HepG2 (cell line): ENCODE measurements at regions not wholly inside any gene's neighbourhood (a gene's known extent, or its start where the extent isn't known, plus 50 kb on each side); places are given as distances from the start of the nearest gene placed in this dataset.
A peak's percentile ranks its signal among the peaks of the same experiment; 100 is the strongest.

Source experiments
- ATAC-seq: fragments of 200-7000 bp; cut with Tn5 transposase; 3 replicates; pipeline ENCODE4 v1.9.1; 2020; ENCODE audit warnings: mild to moderate bottlenecking, moderate library complexity
- BruUV-seq: library from RNA; stranded (reverse); fragments of 400-500 nt; replicated peaks from 2 replicates; lab custom pipeline; 2021; lab: Mats Ljungman, UMichigan
- CTCF ChIA-PET: fragments of 300-600 bp; formaldehyde crosslinking; extraction: SDS; loops from one replicate; lab custom pipeline; 2021; ENCODE audit warnings: low total read pairs, inconsistent platforms, low intra/inter-chr PET ratio; lab: Yijun Ruan, JAX
- POLR2A ChIA-PET: fragments of 350-600 bp; sonication (Branson Sonifier 250); formaldehyde crosslinking; loops from one replicate; lab custom pipeline; 2020; ENCODE audit warnings: antibody characterized with exemption, inconsistent platforms; lab: Yijun Ruan, JAX
- DNase-seq: peaks from one replicate; pipeline ENCODE4 v3.0.0-alpha.2; 2015; ENCODE audit warnings: low spot score
- FAIRE-seq: peaks from 3 replicates; lab custom pipeline; 2011; peaks lifted over from hg19 to GRCh38; lab: Jason Lieb, UNC
- H2AFZ ChIP-seq: one replicate; pipeline ENCODE4 v1.6.1; 2011; ENCODE audit warnings: low read length, inconsistent platforms
- H3K27ac ChIP-seq: fragments of 300-600 bp; 3 replicates; pipeline ENCODE4 v1.8.0; 2011; ENCODE audit warnings: mixed run types, mild to moderate bottlenecking, mixed read lengths, low read length, inconsistent platforms; ENCODE audit not compliant: insufficient read depth; ENCODE audit errors: extremely low read length
- H3K27me3 ChIP-seq, 2 experiments: fragments of 200-600 bp in 1 of 2; 2 replicates in 1 of 2; 3 replicates in 1 of 2; pipeline versions ENCODE4 v1.6.0 to v1.8.0; 2011; ENCODE audit warnings: low read length in 2 of 2, mild to moderate bottlenecking in 2 of 2, moderate library complexity in 2 of 2, inconsistent platforms in 1 of 2; ENCODE audit not compliant: insufficient read depth in 2 of 2, control insufficient read depth in 1 of 2
- H3K36me3 ChIP-seq, 2 experiments: fragments of 200-600 bp in 1 of 2; replicated peaks in 1 of 2; 2 replicates in 1 of 2; 3 replicates in 1 of 2; pipeline versions ENCODE4 v1.5.1 to v1.8.0; 2011; ENCODE audit warnings: low read length in 2 of 2, inconsistent platforms in 1 of 2; ENCODE audit not compliant: insufficient read depth in 2 of 2, control insufficient read depth in 1 of 2
- H3K4me1 ChIP-seq: 2 replicates; pipeline ENCODE4 v1.5.1; 2012; ENCODE audit warnings: low read length, inconsistent platforms; ENCODE audit not compliant: insufficient read depth
- H3K4me2 ChIP-seq: 2 replicates; pipeline ENCODE4 v1.6.0; 2011; ENCODE audit warnings: low read depth, low read length, inconsistent platforms
- H3K4me3 ChIP-seq, 3 experiments: fragments of 200-600 bp in 1 of 3; sonication (generic), shearing (Covaris generic) in 1 of 3; replicated peaks in 1 of 3; 2 replicates each; pipeline ENCODE4 v1.5.1; 2011 to 2016; ENCODE audit warnings: low read length in 3 of 3, inconsistent platforms in 2 of 3, low read depth in 2 of 3, mild to moderate bottlenecking in 2 of 3, control low read depth in 1 of 3, mixed read lengths in 1 of 3; ENCODE audit not compliant: insufficient read depth in 1 of 3
- H3K79me2 ChIP-seq: one replicate; pipeline ENCODE4 v1.6.1; 2011; ENCODE audit warnings: low read length, inconsistent platforms; ENCODE audit not compliant: insufficient read depth
- H3K9ac ChIP-seq: 2 replicates; pipeline ENCODE4 v1.6.0; 2011; ENCODE audit warnings: mild to moderate bottlenecking, low read depth, low read length, inconsistent platforms; ENCODE audit not compliant: insufficient read depth
- H3K9me3 ChIP-seq: 2 replicates; pipeline ENCODE4 v1.5.1; 2012; ENCODE audit warnings: mild to moderate bottlenecking, low read length
- H4K20me1 ChIP-seq: 2 replicates; pipeline ENCODE4 v1.6.0; 2011; ENCODE audit warnings: inconsistent platforms, mild to moderate bottlenecking, low read length, moderate library complexity; ENCODE audit not compliant: insufficient read depth
- BRCA1 ChIP-seq: sonication (generic); formaldehyde crosslinking; IDR thresholded peaks from 2 replicates; pipeline ENCODE4 v1.4.0; 2020; ENCODE audit warnings: missing genetic modification reagents
- EED ChIP-seq: sonication (generic); formaldehyde crosslinking; IDR thresholded peaks from 2 replicates; pipeline ENCODE4 v1.5.0; 2020; ENCODE audit warnings: mild to moderate bottlenecking, missing genetic modification reagents
- ESRRA ChIP-seq: sonication (generic); formaldehyde crosslinking; IDR thresholded peaks from 2 replicates; pipeline ENCODE4 v1.5.1; 2020; ENCODE audit warnings: mild to moderate bottlenecking, low read depth, missing genetic modification reagents
- HNF4A ChIP-seq: sonication (generic); formaldehyde crosslinking; IDR thresholded peaks from 2 replicates; pipeline ENCODE4 v1.4.0; 2020; ENCODE audit warnings: missing genetic modification reagents
- MAFG ChIP-seq: sonication (generic); formaldehyde crosslinking; IDR thresholded peaks from 2 replicates; pipeline ENCODE4 v1.5.1; 2020; ENCODE audit warnings: mild to moderate bottlenecking, missing genetic modification reagents
- MIXL1 ChIP-seq: IDR thresholded peaks from 2 replicates; pipeline ENCODE4 v1.6.1; 2016
- MTA1 ChIP-seq: sonication (generic); formaldehyde crosslinking; IDR thresholded peaks from 2 replicates; pipeline ENCODE4 v1.4.0; 2020; ENCODE audit warnings: missing genetic modification reagents, mild to moderate bottlenecking, borderline replicate concordance
- NBN ChIP-seq: fragments of 450-650 bp; conservative IDR thresholded peaks from 2 replicates; pipeline ENCODE4 v1.6.1; 2017
- NCOA1 ChIP-seq: sonication (generic); formaldehyde crosslinking; IDR thresholded peaks from 2 replicates; pipeline ENCODE4 v1.9.0; 2021; ENCODE audit warnings: missing genetic modification reagents
- PAXIP1 ChIP-seq: sonication (generic); formaldehyde crosslinking; conservative IDR thresholded peaks from 2 replicates; pipeline ENCODE4 v1.4.0; 2020; ENCODE audit warnings: mild to moderate bottlenecking, missing genetic modification reagents, moderate library complexity
- PHF21A ChIP-seq: sonication (generic); formaldehyde crosslinking; IDR thresholded peaks from 2 replicates; pipeline ENCODE4 v1.5.0; 2020; ENCODE audit warnings: mild to moderate bottlenecking, missing genetic modification reagents
- PRDM4 ChIP-seq: sonication (generic); formaldehyde crosslinking; IDR thresholded peaks from 2 replicates; pipeline ENCODE4 v1.9.0; 2021; ENCODE audit warnings: missing genetic modification reagents, borderline replicate concordance
- SIX1 ChIP-seq: sonication (generic); formaldehyde crosslinking; IDR thresholded peaks from 2 replicates; pipeline ENCODE4 v1.4.0; 2020; ENCODE audit warnings: missing genetic modification reagents, borderline replicate concordance
- SNRNP70 ChIP-seq: fragments of 200-400 bp; formaldehyde crosslinking; IDR thresholded peaks from 2 replicates; pipeline ENCODE4 v1.6.1; 2017; ENCODE audit warnings: mild to moderate bottlenecking, low read depth, low read length, moderate library complexity
- SRSF1 ChIP-seq: fragments of 200-400 bp; formaldehyde crosslinking; optimal IDR thresholded peaks from 2 replicates; pipeline ENCODE3; 2017; ENCODE audit warnings: mild to moderate bottlenecking, low read depth, low read length, moderate library complexity
- TCF7 ChIP-seq: sonication (generic); IDR thresholded peaks from 2 replicates; pipeline ENCODE4 v1.6.1; 2016; ENCODE audit warnings: antibody characterized with exemption, low read depth
- ZBTB43 ChIP-seq: sonication (generic); formaldehyde crosslinking; conservative IDR thresholded peaks from 2 replicates; pipeline ENCODE4 v1.4.0; 2020; ENCODE audit warnings: missing genetic modification reagents
- WGBS: methylation state at CpG from one replicate; pipeline ENCODE4 v1.1.6; 2017; ENCODE audit warnings: low lambda C conversion rate; 5-methylcytosine and 5-hydroxymethylcytosine counted together
- in situ Hi-C: cut with HindIII; loops from 2 replicates; pipeline ENCODE4 v1.10.0; 2017; ENCODE audit warnings: low pct_unique_long_range_greater_than_20kb; ENCODE audit not compliant: extremely low pct_ligation_motif_present
- intact Hi-C: fragments of 100-400 bp; cut with micrococcal nuclease; formaldehyde crosslinking; loops from one replicate; pipeline ENCODE4 v1.10.0; 2022; ENCODE audit not compliant: unreplicated experiment
- TF ChIP-seq, protein P1 (sequence below): sonication (generic); formaldehyde crosslinking; IDR thresholded peaks from 2 replicates; pipeline ENCODE4 v1.4.0; 2020; ENCODE audit warnings: missing genetic modification reagents, borderline replicate concordance

DNA sequence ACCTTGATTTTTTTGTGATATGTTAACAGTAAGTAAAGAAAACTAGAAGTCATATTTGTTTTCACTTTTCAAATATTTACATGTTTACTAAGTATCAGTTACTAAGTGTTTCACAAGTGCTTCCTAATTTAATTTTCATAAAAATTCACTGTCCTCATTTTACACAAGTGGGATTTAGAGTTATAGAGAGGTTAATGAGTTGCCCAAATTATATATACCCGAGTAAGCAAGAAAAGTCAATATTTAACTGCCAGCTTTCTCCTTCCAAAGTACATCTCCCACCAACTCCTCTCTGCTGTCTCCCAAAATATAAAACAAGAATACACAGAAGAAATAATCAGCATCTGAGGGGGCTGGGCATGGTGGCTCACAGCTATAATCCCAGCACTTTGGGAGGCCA, 896.7 kb upstream of the ANO3 start (continued):
- TF ChIP-seq PAXIP1 (CRISPR knock-in tag) = 0 out of 2 replicates have a peak, but pooled peaks have one; percentile 18
- TF ChIP-seq HNF4A = peak; percentile 15; the same call in 1 of the 2 replicates
- TF ChIP-seq TCF7 = no peak
- no peak for TF ChIP-seq ESRRA
- peak; percentile 82 for TF ChIP-seq MIXL1 (CRISPR knock-in tag)
- TF ChIP-seq SIX1 = peak; percentile 79; the same call in 1 of the 2 replicates

GRCh38 chr11:25436326-25436725, 895.6 kb upstream of the ANO3 start:
- DNase-seq = no peak
- H3K4me3 ChIP-seq = no peak overlapping the region
- no peaks in the 10 kb centered on the region for H3K9me3 ChIP-seq
- no peak overlapping the region for H3K27ac ChIP-seq
- in situ Hi-C loops = no loop called here
- no peak overlapping the region for H2AFZ ChIP-seq
- intact Hi-C loops = no loop called here
- H4K20me1 ChIP-seq = no peaks in the 10 kb centered on the region
- H3K36me3 ChIP-seq = no peaks in the 10 kb centered on the region
- no peaks in the 10 kb centered on the region for H3K27me3 ChIP-seq
- CTCF ChIA-PET = no interaction called here
- BruUV-seq = no TSS peak
- no peak overlapping the region for H3K9ac ChIP-seq
- TF ChIP-seq NBN (no peak), SNRNP70 (no peak), EED (CRISPR knock-in tag) (no peak), SRSF1 (no peak), NCOA1 (no peak), MTA1 (CRISPR knock-in tag) (no peak), BRCA1 (CRISPR knock-in tag) (no peak), MAFG (CRISPR knock-in tag) (no peak), PHF21A (CRISPR knock-in tag) (no peak), PRDM4 (CRISPR knock-in tag) (no peak), ZBTB43 (CRISPR knock-in tag) (no peak)
- TF ChIP-seq, protein P1, sequence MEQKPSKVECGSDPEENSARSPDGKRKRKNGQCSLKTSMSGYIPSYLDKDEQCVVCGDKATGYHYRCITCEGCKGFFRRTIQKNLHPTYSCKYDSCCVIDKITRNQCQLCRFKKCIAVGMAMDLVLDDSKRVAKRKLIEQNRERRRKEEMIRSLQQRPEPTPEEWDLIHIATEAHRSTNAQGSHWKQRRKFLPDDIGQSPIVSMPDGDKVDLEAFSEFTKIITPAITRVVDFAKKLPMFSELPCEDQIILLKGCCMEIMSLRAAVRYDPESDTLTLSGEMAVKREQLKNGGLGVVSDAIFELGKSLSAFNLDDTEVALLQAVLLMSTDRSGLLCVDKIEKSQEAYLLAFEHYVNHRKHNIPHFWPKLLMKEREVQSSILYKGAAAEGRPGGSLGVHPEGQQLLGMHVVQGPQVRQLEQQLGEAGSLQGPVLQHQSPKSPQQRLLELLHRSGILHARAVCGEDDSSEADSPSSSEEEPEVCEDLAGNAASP (CRISPR knock-in tag) = no peak
- TF ChIP-seq, all 625 proteins: peak for 0
- ATAC-seq = no peak
- 10% methylated on average over 2 of the region's 2 CpGs for WGBS
- POLR2A ChIA-PET = no interaction called here
- Histone ChIP-seq H3K79me2 (no peaks in the 10 kb centered on the region), H3K4me2 (no peak overlapping the region), H3K4me1 (peaks cover 18% of the 10 kb centered on the region)
- FAIRE-seq = no peak
